H9 (cell line): ENCODE measurements at regions not wholly inside any gene's neighbourhood (a gene's known extent, or its start where the extent isn't known, plus 50 kb on each side); places are given as distances from the start of the nearest gene placed in this dataset.

Experiments used
- DNase-seq: peaks from one replicate; pipeline ENCODE4 v3.0.0-alpha.2; 2017
- H2AFZ ChIP-seq: one replicate; pipeline ENCODE4 v1.6.1; 2013; ENCODE audit warnings: mild to moderate bottlenecking, low read length, control low read depth, moderate library complexity
- H2AK5ac ChIP-seq: 2 replicates; pipeline ENCODE4 v1.6.1; 2013; ENCODE audit warnings: low read length, control low read depth, mixed read lengths; ENCODE audit not compliant: insufficient read length
- H2BK120ac ChIP-seq: one replicate; pipeline ENCODE4 v1.6.1; 2013; ENCODE audit warnings: low read depth, mild to moderate bottlenecking, low read length, control low read depth, inconsistent platforms; ENCODE audit not compliant: poor library complexity, severe bottlenecking
- H2BK12ac ChIP-seq: 2 replicates; pipeline ENCODE4 v1.6.1; 2013; ENCODE audit warnings: low read length, control low read depth, mixed read lengths, low read depth; ENCODE audit not compliant: insufficient read length
- H2BK15ac ChIP-seq: 2 replicates; pipeline ENCODE4 v1.6.1; 2013; ENCODE audit warnings: low read depth, low read length, control low read depth
- H2BK20ac ChIP-seq: one replicate; pipeline ENCODE4 v1.6.1; 2013; ENCODE audit warnings: low read depth, mild to moderate bottlenecking, low read length, control low read depth, inconsistent platforms; ENCODE audit not compliant: poor library complexity, severe bottlenecking
- H2BK5ac ChIP-seq: 2 replicates; pipeline ENCODE4 v1.6.1; 2013; ENCODE audit warnings: low read length, control low read depth, mixed read lengths; ENCODE audit not compliant: insufficient read length
- H3K14ac ChIP-seq: 2 replicates; pipeline ENCODE4 v1.6.1; 2013; ENCODE audit warnings: low read length, control low read depth; ENCODE audit not compliant: insufficient read depth
- H3K18ac ChIP-seq: 2 replicates; pipeline ENCODE4 v1.6.1; 2013; ENCODE audit warnings: low read depth, mild to moderate bottlenecking, mixed read lengths, low read length, control low read depth; ENCODE audit not compliant: insufficient read length
- H3K23ac ChIP-seq: 2 replicates; pipeline ENCODE4 v1.6.1; 2013; ENCODE audit warnings: low read length, control low read depth, mixed read lengths, low read depth; ENCODE audit not compliant: insufficient read length
- H3K23me2 ChIP-seq: 2 replicates; pipeline ENCODE4 v1.6.1; 2013; ENCODE audit warnings: low read depth, mild to moderate bottlenecking, mixed read lengths, low read length, control low read depth; ENCODE audit not compliant: insufficient read length, poor library complexity, severe bottlenecking
- H3K27ac ChIP-seq: 2 replicates; pipeline ENCODE4 v1.5.1; 2013; ENCODE audit warnings: low read length, control low read depth, mixed read lengths, low read depth; ENCODE audit not compliant: insufficient read length
- H3K27me3 ChIP-seq: 2 replicates; pipeline ENCODE4 v1.6.1; 2013; ENCODE audit warnings: low read length, control low read depth, inconsistent platforms; ENCODE audit not compliant: insufficient read depth
- H3K4ac ChIP-seq: 2 replicates; pipeline ENCODE4 v1.6.1; 2013; ENCODE audit warnings: low read depth, mild to moderate bottlenecking, control low read depth, inconsistent platforms, low read length, moderate library complexity
- H3K4me1 ChIP-seq: 2 replicates; pipeline ENCODE4 v1.6.1; 2013; ENCODE audit warnings: low read length, control low read depth, inconsistent platforms; ENCODE audit not compliant: insufficient read depth
- H3K4me2 ChIP-seq: 2 replicates; pipeline ENCODE4 v1.6.1; 2013; ENCODE audit warnings: low read length, control low read depth, mixed read lengths; ENCODE audit not compliant: insufficient read length, insufficient read depth
- H3K56ac ChIP-seq: 2 replicates; pipeline ENCODE4 v1.6.1; 2013; ENCODE audit warnings: low read depth, mild to moderate bottlenecking, mixed read lengths, low read length, control low read depth; ENCODE audit not compliant: insufficient read length
- H3K79me1 ChIP-seq: 2 replicates; pipeline ENCODE4 v1.6.1; 2013; ENCODE audit warnings: low read depth, mild to moderate bottlenecking, moderate library complexity, low read length, control low read depth, inconsistent platforms; ENCODE audit not compliant: insufficient read depth, poor library complexity, severe bottlenecking
- H3K79me2 ChIP-seq: 2 replicates; pipeline ENCODE4 v1.6.1; 2013; ENCODE audit warnings: low read length, control low read depth, inconsistent platforms; ENCODE audit not compliant: insufficient read depth
- H3K9ac ChIP-seq: 2 replicates; pipeline ENCODE4 v1.6.1; 2013; ENCODE audit warnings: low read length, control low read depth, mixed read lengths; ENCODE audit not compliant: insufficient read length; ENCODE audit errors: extremely low read depth
- H3K9me3 ChIP-seq: one replicate; pipeline ENCODE4 v1.6.1; 2013; ENCODE audit warnings: low read depth, low read length, inconsistent platforms; ENCODE audit not compliant: control insufficient read depth
- H3T11ph ChIP-seq: one replicate; pipeline ENCODE4 v1.6.1; 2013; ENCODE audit warnings: mild to moderate bottlenecking, low read length, control low read depth, inconsistent platforms
- H4K20me1 ChIP-seq: one replicate; pipeline ENCODE4 v1.6.1; 2013; ENCODE audit not compliant: control insufficient read depth, insufficient read length, insufficient read depth
- H4K5ac ChIP-seq: 2 replicates; pipeline ENCODE4 v1.6.1; 2013; ENCODE audit warnings: low read depth, mild to moderate bottlenecking, mixed read lengths, low read length, control low read depth; ENCODE audit not compliant: insufficient read length
- H4K8ac ChIP-seq: replicated peaks from 2 replicates; pipeline ENCODE4 v1.6.1; 2013; ENCODE audit warnings: low read length, control low read depth, mixed read lengths, low read depth; ENCODE audit not compliant: insufficient read length
- H4K91ac ChIP-seq: 2 replicates; pipeline ENCODE4 v1.6.1; 2013; ENCODE audit warnings: low read depth, mild to moderate bottlenecking, moderate library complexity, mixed read lengths, low read length, control low read depth; ENCODE audit not compliant: insufficient read length
- H3K27ac Mint-ChIP-seq, 3 experiments: 2 replicates in 2 of 3; 3 replicates in 1 of 3; pipeline ENCODE4 v1.8.0; 2020 to 2021; ENCODE audit warnings: mixed read lengths in 3 of 3, mild to moderate bottlenecking in 1 of 3, moderate library complexity in 1 of 3
- H3K27me3 Mint-ChIP-seq: 2 replicates; pipeline ENCODE4 v1.8.0; 2021; ENCODE audit warnings: low read depth, mild to moderate bottlenecking, moderate library complexity, mixed read lengths
- H3K36me3 Mint-ChIP-seq, 3 experiments: 2 replicates in 2 of 3; 3 replicates in 1 of 3; pipeline ENCODE4 v1.8.0; 2020 to 2021; ENCODE audit warnings: low read depth in 3 of 3, mixed read lengths in 3 of 3; ENCODE audit not compliant: insufficient read depth in 1 of 3
- H3K4me1 Mint-ChIP-seq, 2 experiments: 2 replicates each; pipeline ENCODE4 v1.8.0; 2020; ENCODE audit warnings: mixed read lengths in 2 of 2
- H3K4me3 Mint-ChIP-seq, 2 experiments: 2 replicates in 1 of 2; 3 replicates in 1 of 2; pipeline ENCODE4 v1.8.0; 2020 to 2021; ENCODE audit warnings: mild to moderate bottlenecking in 2 of 2, mixed read lengths in 2 of 2, moderate library complexity in 1 of 2
- H3K9me3 Mint-ChIP-seq, 2 experiments: 2 replicates in 1 of 2; 3 replicates in 1 of 2; pipeline ENCODE4 v1.8.0; 2020; ENCODE audit warnings: mild to moderate bottlenecking in 2 of 2, mixed read lengths in 2 of 2, moderate library complexity in 1 of 2
- CTCF ChIP-seq: fragments of 200-600 bp; sonication (generic); conservative IDR thresholded peaks from 3 replicates; pipeline ENCODE4 v1.8.0; 2021; ENCODE audit warnings: antibody characterized with exemption, mild to moderate bottlenecking
- WGBS: extraction: QIAGEN DNeasy Blood & Tissue Kit; methylation state at CpG from one replicate; pipeline ENCODE4 v1.1.7; 2013; ENCODE audit warnings: missing lambda C conversion rate, low lambda C conversion rate, mixed read lengths; ENCODE audit not compliant: insufficient read length; ENCODE audit errors: extremely low coverage; 5-methylcytosine and 5-hydroxymethylcytosine counted together

GRCh38 chr12:16090974-16091373, 179.8 kb downstream of the DERA start:
- no peak overlapping the region for H3K56ac ChIP-seq
- no peak overlapping the region for H3K27ac ChIP-seq
- H4K5ac ChIP-seq: no peak overlapping the region
- H3K23me2 ChIP-seq: no peaks in the 10 kb centered on the region
- H3T11ph ChIP-seq: no peak overlapping the region
- H3K27ac Mint-ChIP-seq: peak overlapping the region in 1 of 3 experiments; percentile 46; a peak in 1 of 7 replicates
- H4K20me1 ChIP-seq: no peaks in the 10 kb centered on the region
- H3K23ac ChIP-seq: no peak overlapping the region
- H3K14ac ChIP-seq: no peak overlapping the region
- H3K4me1 ChIP-seq: no peaks in the 10 kb centered on the region; the same call in 1 of the 2 replicates
- no peak overlapping the region for H4K8ac ChIP-seq
- no peak overlapping the region for H2BK20ac ChIP-seq
- no CpG with 5 or more reads among the region's 3 CpGs for WGBS
- peaks cover 16 to 18% of the 10 kb centered on the region in 2 experiments; a peak in 4 of 5 replicates for H3K9me3 Mint-ChIP-seq
- no peak overlapping the region for H2BK15ac ChIP-seq
- H3K9ac ChIP-seq: no peak overlapping the region
- peaks cover 3 to 17% (median 5%) of the 10 kb centered on the region in 3 experiments; a peak in 4 of 7 replicates for H3K36me3 Mint-ChIP-seq
- no peak overlapping the region for H2BK120ac ChIP-seq
- H2AFZ ChIP-seq: no peak overlapping the region
- no peak overlapping the region for H2BK12ac ChIP-seq
- no peak overlapping the region for H3K4me3 Mint-ChIP-seq
- H3K79me2 ChIP-seq: no peaks in the 10 kb centered on the region
- H3K79me1 ChIP-seq: no peaks in the 10 kb centered on the region
- peaks cover 7 to 8% of the 10 kb centered on the region in 2 experiments for H3K4me1 Mint-ChIP-seq
- DNase-seq: no peak
- no peaks in the 10 kb centered on the region for H3K27me3 ChIP-seq
- TF ChIP-seq CTCF: no peak
- no peak overlapping the region for H3K18ac ChIP-seq
- no peak overlapping the region for H3K4ac ChIP-seq
- H2BK5ac ChIP-seq: no peak overlapping the region
- no peaks in the 10 kb centered on the region for H3K9me3 ChIP-seq
- H3K27me3 Mint-ChIP-seq: peaks cover 3% of the 10 kb centered on the region; the same call in 1 of the 2 replicates
- no peak overlapping the region for H4K91ac ChIP-seq
- no peak overlapping the region for H3K4me2 ChIP-seq
- no peak overlapping the region for H2AK5ac ChIP-seq
